GM21528 (cell line): ENCODE measurements at regions not wholly inside any gene's neighbourhood (a gene's known extent, or its start where the extent isn't known, plus 50 kb on each side); places are given as distances from the start of the nearest gene placed in this dataset.

Experiments used
- ATAC-seq: cut with Tn5 transposase; IDR thresholded peaks from one replicate; pipeline ENCODE4 v1.9.1; 2021; ENCODE audit warnings: mild to moderate bottlenecking, moderate library complexity; ENCODE audit not compliant: unreplicated experiment, low FRiP score

- no peak for ATAC-seq
Measured at GRCh38 chr1:218633238-218633988, 288.3 kb downstream of the TGFB2 start.

GRCh38 chr1:218634212-218634611 lies 289.1 kb downstream of the TGFB2 start:
- ATAC-seq = no peak

- no peak for ATAC-seq
Measured at GRCh38 chr1:218636548-218636947, 291.4 kb downstream of the TGFB2 start.

GRCh38 chr1:218640173-218640572 lies 295.0 kb downstream of the TGFB2 start:
- no peak for ATAC-seq

GRCh38 chr1:218642033-218642948 lies 297.2 kb downstream of the TGFB2 start:
- no peak for ATAC-seq

GRCh38 chr1:218643281-218643680 lies 298.1 kb downstream of the TGFB2 start:
- ATAC-seq = no peak

GRCh38 chr1:218643926-218644325 lies 298.8 kb downstream of the TGFB2 start:
- no peak for ATAC-seq

GRCh38 chr1:218646288-218646687 lies 301.2 kb downstream of the TGFB2 start:
- no peak for ATAC-seq

- ATAC-seq = no peak
Measured at GRCh38 chr1:218656301-218657037, 311.3 kb downstream of the TGFB2 start.

GRCh38 chr1:218658269-218658668 lies 313.1 kb downstream of the TGFB2 start:
- no peak for ATAC-seq

GRCh38 chr1:218658899-218659298 lies 313.8 kb downstream of the TGFB2 start:
- ATAC-seq = no peak

GRCh38 chr1:218659911-218660677 lies 315.0 kb downstream of the TGFB2 start:
- no peak for ATAC-seq

- no peak for ATAC-seq
Measured at GRCh38 chr1:218660678-218661053, 315.5 kb downstream of the TGFB2 start.

GRCh38 chr1:218661411-218661810 lies 316.3 kb downstream of the TGFB2 start:
- ATAC-seq = no peak

GRCh38 chr1:218664385-218665170 lies 319.4 kb downstream of the TGFB2 start:
- no peak for ATAC-seq

- ATAC-seq = no peak
Measured at GRCh38 chr1:218665221-218665620, 320.1 kb downstream of the TGFB2 start.

GRCh38 chr1:218666263-218666662 lies 321.1 kb downstream of the TGFB2 start:
- no peak for ATAC-seq

GRCh38 chr1:218667781-218668516 lies 322.8 kb downstream of the TGFB2 start:
- ATAC-seq = no peak

- no peak for ATAC-seq
Measured at GRCh38 chr1:218669431-218669830, 324.3 kb downstream of the TGFB2 start.
